ENCODE measurements at regions not wholly inside any gene's neighbourhood (a gene's known extent, or its start where the extent isn't known, plus 50 kb on each side); places are given as distances from the start of the nearest gene placed in this dataset.

DNA sequence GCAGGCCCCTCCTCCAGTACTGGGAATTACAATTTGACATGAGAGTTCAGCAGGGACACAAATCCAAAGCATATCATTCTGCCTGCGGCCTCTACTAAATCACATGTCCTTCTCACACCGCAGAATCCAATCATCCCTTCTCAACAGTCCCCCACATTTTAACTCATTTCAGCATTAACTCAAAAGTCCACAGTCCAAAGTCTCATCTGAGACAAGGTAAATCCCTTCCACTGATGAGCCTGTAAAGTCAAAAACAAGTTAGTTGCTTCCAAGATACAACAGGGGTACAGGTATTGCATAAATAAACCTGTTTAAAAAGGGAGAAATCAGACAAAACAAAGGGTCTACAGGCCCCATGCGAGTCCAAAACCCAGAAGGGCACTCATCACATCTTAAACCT lies 64.0 kb downstream of the EBNA1BP2 start:
- Mint-ChIP-seq H3K4me1 (no peaks in the 10 kb centered on the region), H3K36me3 (peaks cover 2% of the 10 kb centered on the region), H3K4me3 (no peak overlapping the region), H3K27ac (no peak overlapping the region), H3K27me3 (ENCODE audit: insufficient read depth, low read depth) (peaks cover 3% of the 10 kb centered on the region), H3K9me3 (peaks cover 30% of the 10 kb centered on the region)
- no peaks in the 10 kb centered on the region for H4K20me1 ChIP-seq (ENCODE audit: low read depth)
- no peak overlapping the region for H2AFZ ChIP-seq (replicated peaks)
- no peak overlapping the region for H3K27ac ChIP-seq
- H3K9ac ChIP-seq = no peak overlapping the region
- no peaks in the 10 kb centered on the region for H3F3A ChIP-seq (ENCODE audit: low read depth)
- no peaks in the 10 kb centered on the region for H3K4me1 ChIP-seq
- H3K4me3 ChIP-seq = no peak overlapping the region
- peaks cover 3% of the 10 kb centered on the region for H3K9me3 ChIP-seq (ENCODE audit: low read depth)
- DNase-seq (ENCODE audit: low spot score) = no peak
- H3K79me2 ChIP-seq (ENCODE audit: low read depth) = no peaks in the 10 kb centered on the region
- H3K27me3 ChIP-seq = no peaks in the 10 kb centered on the region
- TF ChIP-seq EZH2 (IDR thresholded peaks at IDR 0.05) (no peak), EZH2phosphoT487 (IDR thresholded peaks at IDR 0.05) (no peak)
- TF ChIP-seq, protein P1, sequence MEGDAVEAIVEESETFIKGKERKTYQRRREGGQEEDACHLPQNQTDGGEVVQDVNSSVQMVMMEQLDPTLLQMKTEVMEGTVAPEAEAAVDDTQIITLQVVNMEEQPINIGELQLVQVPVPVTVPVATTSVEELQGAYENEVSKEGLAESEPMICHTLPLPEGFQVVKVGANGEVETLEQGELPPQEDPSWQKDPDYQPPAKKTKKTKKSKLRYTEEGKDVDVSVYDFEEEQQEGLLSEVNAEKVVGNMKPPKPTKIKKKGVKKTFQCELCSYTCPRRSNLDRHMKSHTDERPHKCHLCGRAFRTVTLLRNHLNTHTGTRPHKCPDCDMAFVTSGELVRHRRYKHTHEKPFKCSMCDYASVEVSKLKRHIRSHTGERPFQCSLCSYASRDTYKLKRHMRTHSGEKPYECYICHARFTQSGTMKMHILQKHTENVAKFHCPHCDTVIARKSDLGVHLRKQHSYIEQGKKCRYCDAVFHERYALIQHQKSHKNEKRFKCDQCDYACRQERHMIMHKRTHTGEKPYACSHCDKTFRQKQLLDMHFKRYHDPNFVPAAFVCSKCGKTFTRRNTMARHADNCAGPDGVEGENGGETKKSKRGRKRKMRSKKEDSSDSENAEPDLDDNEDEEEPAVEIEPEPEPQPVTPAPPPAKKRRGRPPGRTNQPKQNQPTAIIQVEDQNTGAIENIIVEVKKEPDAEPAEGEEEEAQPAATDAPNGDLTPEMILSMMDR (IDR thresholded peaks at IDR 0.05) = no peak
- H3K36me3 ChIP-seq = no peaks in the 10 kb centered on the region
- H3K4me2 ChIP-seq = no peak overlapping the region

DNA sequence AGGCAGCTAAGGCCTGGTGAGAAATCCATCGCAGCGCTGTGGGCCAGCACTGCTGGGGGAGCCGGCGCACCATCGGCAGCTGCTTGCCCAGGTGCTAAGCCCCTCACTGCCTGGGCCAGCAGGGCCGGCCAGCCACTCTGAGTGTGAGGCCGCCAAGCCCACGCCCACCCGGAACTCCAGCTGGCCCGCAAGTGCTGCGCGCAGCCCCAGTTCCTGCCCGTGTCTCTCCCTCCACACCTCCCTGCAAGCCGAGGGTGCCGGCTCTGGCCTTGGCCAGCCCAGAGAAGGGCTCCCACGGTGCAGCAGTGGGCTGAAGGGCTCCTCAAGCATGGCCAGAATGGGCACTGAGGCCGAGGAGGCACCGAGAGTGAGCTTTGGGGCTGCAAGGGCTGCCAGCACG lies 64.4 kb downstream of the EBNA1BP2 start:
- no peak overlapping the region for H3K4me3 ChIP-seq
- no peaks in the 10 kb centered on the region for H3F3A ChIP-seq (ENCODE audit: low read depth)
- H3K79me2 ChIP-seq (ENCODE audit: low read depth) = no peaks in the 10 kb centered on the region
- Mint-ChIP-seq H3K36me3 (peaks cover 2% of the 10 kb centered on the region), H3K27ac (no peak overlapping the region), H3K27me3 (ENCODE audit: insufficient read depth, low read depth) (peaks cover 3% of the 10 kb centered on the region), H3K4me3 (no peak overlapping the region), H3K9me3 (peaks cover 30% of the 10 kb centered on the region), H3K4me1 (no peaks in the 10 kb centered on the region)
- no peaks in the 10 kb centered on the region for H3K27me3 ChIP-seq
- H3K4me2 ChIP-seq = no peak overlapping the region
- H3K27ac ChIP-seq = no peak overlapping the region
- no peak for DNase-seq (ENCODE audit: low spot score)
- peaks cover 3% of the 10 kb centered on the region for H3K9me3 ChIP-seq (ENCODE audit: low read depth)
- H3K4me1 ChIP-seq = no peaks in the 10 kb centered on the region
- TF ChIP-seq, protein P1 (IDR thresholded peaks at IDR 0.05) = no peak
- no peak for TF ChIP-seq EZH2phosphoT487 (IDR thresholded peaks at IDR 0.05)
- TF ChIP-seq EZH2 (IDR thresholded peaks at IDR 0.05) = no peak
- no peaks in the 10 kb centered on the region for H4K20me1 ChIP-seq (ENCODE audit: low read depth)
- no peaks in the 10 kb centered on the region for H3K36me3 ChIP-seq
- no peak overlapping the region for H2AFZ ChIP-seq (replicated peaks)
- no peak overlapping the region for H3K9ac ChIP-seq

DNA sequence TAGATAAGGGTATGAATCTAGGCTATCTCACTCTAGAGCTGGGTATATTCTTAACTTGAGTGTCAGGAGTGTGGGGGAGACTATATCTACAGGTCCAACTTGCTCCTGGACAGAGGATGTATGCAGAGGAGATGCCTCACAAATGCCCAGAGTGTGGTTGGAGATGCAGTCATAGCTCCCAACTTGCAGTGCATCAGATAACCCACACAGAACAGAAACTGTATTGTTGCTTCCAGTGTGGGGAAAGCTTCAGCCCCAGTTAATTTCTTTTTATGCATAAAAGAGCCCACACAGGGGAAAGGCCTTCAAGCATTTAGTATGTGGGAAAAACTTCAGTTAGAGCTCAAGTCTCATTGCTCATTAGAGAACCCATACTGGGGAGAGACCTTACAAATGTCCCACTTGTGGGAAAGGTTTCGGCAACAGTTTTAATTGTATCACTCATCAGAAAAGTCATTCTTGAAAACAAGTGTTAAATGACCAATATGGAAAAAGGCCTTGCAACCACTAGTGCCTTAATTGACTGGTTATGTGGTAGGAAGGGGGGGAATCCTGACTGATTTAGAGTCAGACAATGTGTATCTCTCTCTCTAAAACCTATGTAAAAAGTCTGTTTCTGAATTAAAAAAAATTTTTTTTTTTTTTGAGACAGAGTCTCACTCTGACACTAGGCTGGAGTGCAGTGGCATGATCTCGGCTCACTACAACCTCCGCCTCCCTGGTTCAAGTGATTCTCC lies 67.9 kb downstream of the EBNA1BP2 start:
- Mint-ChIP-seq H3K9me3 (peaks cover 23% of the 10 kb centered on the region), H3K4me3 (no peak overlapping the region)

More for the DNA sequence above, 67.9 kb downstream of the EBNA1BP2 start:
- Histone ChIP-seq H4K20me1 (ENCODE audit: low read depth) (no peaks in the 10 kb centered on the region), H2AFZ (replicated peaks) (no peak overlapping the region), H3K27me3 (no peaks in the 10 kb centered on the region), H3K9ac (no peak overlapping the region), H3K79me2 (ENCODE audit: low read depth) (no peaks in the 10 kb centered on the region), H3K27ac (no peak overlapping the region), H3K4me1 (peaks cover 10% of the 10 kb centered on the region), H3K4me2 (no peak overlapping the region), H3F3A (ENCODE audit: low read depth) (no peaks in the 10 kb centered on the region), H3K36me3 (no peaks in the 10 kb centered on the region), H3K4me3 (no peak overlapping the region), H3K9me3 (ENCODE audit: low read depth) (peaks cover 3% of the 10 kb centered on the region)
- Mint-ChIP-seq H3K4me1 (peaks cover 6% of the 10 kb centered on the region), H3K27me3 (ENCODE audit: insufficient read depth, low read depth) (peaks cover 3% of the 10 kb centered on the region), H3K27ac (no peak overlapping the region), H3K36me3 (no peaks in the 10 kb centered on the region)
- DNase-seq (ENCODE audit: low spot score) = no peak
- TF ChIP-seq, protein P1 (IDR thresholded peaks at IDR 0.05) = no peak
- TF ChIP-seq EZH2phosphoT487 (IDR thresholded peaks at IDR 0.05) (no peak), EZH2 (IDR thresholded peaks at IDR 0.05) (no peak)

Measured in neural progenitor cell (in vitro differentiated cells).